ENCODE measurements at regions not wholly inside any gene's neighbourhood (a gene's known extent, or its start where the extent isn't known, plus 50 kb on each side); places are given as distances from the start of the nearest gene placed in this dataset.
A peak's percentile ranks its signal among the peaks of the same experiment; 100 is the strongest.

GRCh38 chr4:26031704-26032103 lies 117.7 kb downstream of the SMIM20 start:
- no peaks in the 10 kb centered on the region for H3K9me3 ChIP-seq
- H3K27ac ChIP-seq: no peak overlapping the region
- no peaks in the 10 kb centered on the region for H3K4me1 ChIP-seq
- ATAC-seq (no peak), DNase-seq (no peak)
- H3K4me3 ChIP-seq: no peak overlapping the region
- intact Hi-C loops (cut with DNase I; ENCODE audit: low total_unique reads): no loop called here
- no peaks in the 10 kb centered on the region for H3K27me3 ChIP-seq
- TF ChIP-seq CTCF (IDR thresholded peaks at IDR 0.05 in 4 of 5, conservative IDR thresholded peaks at IDR 0.05 in 1 of 5) (no peak), POLR2A (IDR thresholded peaks at IDR 0.05) (no peak)
- in situ Hi-C loops (cut with MboI; ENCODE audit: low sequenced_read_pairs in 4 of 4): loop anchor here in 1 of 4 donors (25.0 kb wide), 1 partner anchor 94 kb away; no protein-coding TSS in a partner anchor
- H3K36me3 ChIP-seq: no peaks in the 10 kb centered on the region

DNA sequence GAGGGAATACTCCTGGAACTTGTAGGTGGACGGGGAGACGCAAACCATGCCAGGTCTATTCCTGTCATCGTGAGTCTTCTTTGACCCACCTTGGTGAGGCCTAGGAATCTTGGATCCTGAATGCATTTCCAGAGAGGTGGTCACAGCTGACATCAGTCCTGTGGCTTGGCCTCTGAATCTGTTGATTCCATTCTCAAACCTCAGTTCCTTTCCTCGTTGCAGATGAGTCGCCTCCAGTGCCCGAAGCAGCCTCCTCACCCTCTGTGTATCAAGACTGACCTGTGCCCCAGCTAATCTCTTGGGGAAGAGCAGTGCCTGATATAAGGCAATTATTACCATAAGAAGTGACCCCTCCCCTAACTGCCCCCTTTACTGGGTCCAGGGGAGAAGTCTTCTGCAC lies 118.1 kb downstream of the SMIM20 start:
- no peaks in the 10 kb centered on the region for H3K27me3 ChIP-seq
- no peak overlapping the region for H3K4me3 ChIP-seq
- H3K9me3 ChIP-seq: no peaks in the 10 kb centered on the region
- no peak for DNase-seq
- peak overlapping the region in 1 of 4 donors; percentile 28 for H3K27ac ChIP-seq
- TF ChIP-seq POLR2A (IDR thresholded peaks at IDR 0.05): no peak
- no peak for TF ChIP-seq CTCF (IDR thresholded peaks at IDR 0.05 in 4 of 5, conservative IDR thresholded peaks at IDR 0.05 in 1 of 5)
- no peaks in the 10 kb centered on the region for H3K36me3 ChIP-seq
- intact Hi-C loops (cut with DNase I; ENCODE audit: low total_unique reads) (no loop called here), in situ Hi-C loops (cut with MboI; ENCODE audit: low sequenced_read_pairs in 4 of 4) (loop anchor here in 1 of 4 donors (25.0 kb wide), 1 partner anchor 95 kb away; no protein-coding TSS in a partner anchor)
- no peaks in the 10 kb centered on the region for H3K4me1 ChIP-seq
- no peak for ATAC-seq

DNA sequence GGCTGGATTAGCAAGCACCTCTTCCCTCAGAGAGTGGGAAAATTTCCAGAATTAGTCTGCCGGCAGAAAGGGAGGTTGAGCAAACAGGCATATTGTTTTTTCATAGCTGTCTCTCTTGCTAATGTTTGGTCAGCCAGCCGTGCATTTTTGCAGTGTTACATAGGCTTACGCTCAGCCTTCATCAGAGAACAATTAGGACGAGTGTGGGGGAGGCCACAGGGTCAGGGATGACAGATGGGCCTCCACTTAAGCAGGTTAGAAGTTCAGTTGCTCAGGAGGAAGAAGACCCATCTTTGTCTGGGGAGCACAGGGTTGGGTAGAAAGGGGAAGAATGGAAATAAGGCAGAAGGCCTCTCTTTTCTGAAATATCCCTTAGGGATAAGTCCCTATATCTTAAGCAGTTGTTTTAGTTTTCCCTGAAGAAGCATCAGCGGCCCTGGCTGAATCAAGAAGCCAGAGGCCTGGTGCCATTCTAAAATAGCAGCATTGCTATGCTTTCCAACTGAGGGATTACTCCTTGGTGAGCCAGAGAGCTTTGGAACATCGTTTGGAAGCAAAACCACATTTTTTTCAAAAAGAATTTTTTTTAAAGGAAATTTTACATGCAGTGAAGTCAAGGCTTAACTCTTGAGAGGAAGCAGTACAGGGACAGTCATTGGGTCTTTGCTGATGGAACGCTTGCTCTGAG lies 118.8 kb downstream of the SMIM20 start:
- Histone ChIP-seq H3K4me3 (no peak overlapping the region), H3K4me1 (no peaks in the 10 kb centered on the region), H3K27ac (peak overlapping the region in 2 of 4 donors; percentile 1 to 28), H3K27me3 (no peaks in the 10 kb centered on the region), H3K36me3 (no peaks in the 10 kb centered on the region), H3K9me3 (no peaks in the 10 kb centered on the region)
- DNase-seq (no peak), ATAC-seq (peak in 1 of 2 donors; percentile 43)
- in situ Hi-C loops (cut with MboI; ENCODE audit: low sequenced_read_pairs in 4 of 4) (loop anchor here in 1 of 4 donors (25.0 kb wide), 1 partner anchor 95 kb away; no protein-coding TSS in a partner anchor), intact Hi-C loops (cut with DNase I; ENCODE audit: low total_unique reads) (no loop called here)
- TF ChIP-seq POLR2A (IDR thresholded peaks at IDR 0.05) (no peak), CTCF (IDR thresholded peaks at IDR 0.05 in 4 of 5, conservative IDR thresholded peaks at IDR 0.05 in 1 of 5) (no peak)

- no peaks in the 10 kb centered on the region for H3K9me3 ChIP-seq
- DNase-seq (no peak), ATAC-seq (no peak)
- H3K4me1 ChIP-seq: no peaks in the 10 kb centered on the region
- no peaks in the 10 kb centered on the region for H3K36me3 ChIP-seq
- no peak overlapping the region for H3K27ac ChIP-seq
- no peaks in the 10 kb centered on the region for H3K27me3 ChIP-seq
- intact Hi-C loops (cut with DNase I; ENCODE audit: low total_unique reads): no loop called here
- in situ Hi-C loops (cut with MboI; ENCODE audit: low sequenced_read_pairs in 4 of 4): loop anchor here in 1 of 4 donors (25.0 kb wide), 1 partner anchor 96 kb away; no protein-coding TSS in a partner anchor
- no peak overlapping the region for H3K4me3 ChIP-seq
- TF ChIP-seq CTCF (IDR thresholded peaks at IDR 0.05 in 4 of 5, conservative IDR thresholded peaks at IDR 0.05 in 1 of 5) (no peak), POLR2A (IDR thresholded peaks at IDR 0.05) (no peak)
Measured at GRCh38 chr4:26033389-26033788, 119.4 kb downstream of the SMIM20 start.
